ENCODE measurements at regions not wholly inside any gene's neighbourhood (a gene's known extent, or its start where the extent isn't known, plus 50 kb on each side); places are given as distances from the start of the nearest gene placed in this dataset.
"Not testable (repeated sequence)": the region's sequence is repeated elsewhere in the genome, so short reads cannot be mapped to it uniquely, and the experiment has no call there.

DNA sequence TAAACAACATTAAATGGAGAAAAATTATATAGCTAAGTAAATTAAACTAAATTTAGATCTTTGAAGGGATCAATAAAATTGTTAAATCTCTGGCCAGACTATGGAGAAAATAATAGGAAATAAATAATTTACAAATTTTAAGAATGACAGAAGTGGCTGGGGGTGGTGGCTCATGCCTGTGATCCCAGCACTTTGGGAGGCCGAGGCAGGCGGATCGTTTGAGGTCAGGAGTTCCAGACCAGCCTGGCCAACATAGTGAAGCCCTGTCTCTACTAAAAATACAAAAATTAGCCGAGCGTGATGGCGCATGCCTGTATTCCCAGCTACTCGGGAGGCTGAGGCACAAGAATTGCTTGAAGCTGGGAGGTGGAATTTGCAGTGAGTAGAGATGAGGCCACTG, 58.6 kb upstream of the ANKRD20A1 start:
- ATAC-seq (ENCODE audit: insufficient number of reproducible peaks, low FRiP score, low read depth), result not testable (repeated sequence)

More for the DNA sequence above, 58.6 kb upstream of the ANKRD20A1 start:
- H3K27me3 ChIP-seq (replicated peaks; ENCODE audit: insufficient read depth); DNase-seq (ENCODE audit: low spot score); H3K27ac ChIP-seq; H3K36me3 ChIP-seq; H3K4me3 ChIP-seq; H3K4me1 ChIP-seq (ENCODE audit: control insufficient read depth in 1 of 2, low read depth in 2 of 2); H3K9me3 ChIP-seq: not testable (repeated sequence)

All from thoracic aorta (tissue), 2 donors.